HepG2 (cell line): ENCODE measurements at regions not wholly inside any gene's neighbourhood (a gene's known extent, or its start where the extent isn't known, plus 50 kb on each side); places are given as distances from the start of the nearest gene placed in this dataset.

Source experiments
- MAZ ChIP-seq, 2 experiments: sonication (generic) in 1 of 2; formaldehyde crosslinking in 1 of 2; IDR thresholded peaks; 2 replicates each; pipeline versions ENCODE4 v1.5.0 to v1.6.1; 2012 to 2020; ENCODE audit warnings: low read depth in 2 of 2, mild to moderate bottlenecking in 2 of 2, borderline replicate concordance in 1 of 2, improper control_type of control experiment in 1 of 2, low read length in 1 of 2, missing genetic modification reagents in 1 of 2, moderate library complexity in 1 of 2
- STAT5B ChIP-seq: sonication (generic); formaldehyde crosslinking; IDR thresholded peaks from 2 replicates; pipeline ENCODE4 v1.4.0; 2020; ENCODE audit warnings: missing genetic modification reagents
- TF ChIP-seq, protein P1 (sequence below): sonication (generic); formaldehyde crosslinking; IDR thresholded peaks from 2 replicates; pipeline ENCODE4 v1.9.0; 2021; ENCODE audit warnings: missing genetic modification reagents, borderline replicate concordance

DNA sequence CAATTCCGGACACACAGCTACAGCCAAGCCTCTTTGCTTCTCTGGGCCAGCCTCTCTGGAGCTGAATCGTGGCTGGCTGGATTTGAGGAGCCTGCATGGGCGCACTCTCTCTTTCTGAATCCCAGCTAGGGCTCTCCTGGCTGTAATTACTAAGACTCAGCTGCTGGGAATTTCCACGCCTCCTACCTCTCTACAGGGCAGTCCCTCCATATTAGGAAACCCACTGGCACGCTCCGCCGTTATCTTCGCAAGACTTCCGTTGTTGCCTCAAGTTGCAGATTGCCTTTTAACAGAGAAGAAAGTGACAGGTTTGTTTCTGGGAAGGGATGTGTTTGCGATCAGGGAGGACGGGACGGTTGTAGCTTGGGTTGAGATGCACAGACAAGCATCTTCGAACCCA is 188.4 kb upstream of the NLRP1 start:
- TF ChIP-seq MAZ (IDR thresholded peaks at IDR 0.05; ENCODE audit: borderline replicate concordance, low read depth, low read length) (no peak), MAZ (CRISPR knock-in tag; IDR thresholded peaks at IDR 0.05; ENCODE audit: low read depth) (no peak), STAT5B (no peak)
- TF ChIP-seq, protein P1, sequence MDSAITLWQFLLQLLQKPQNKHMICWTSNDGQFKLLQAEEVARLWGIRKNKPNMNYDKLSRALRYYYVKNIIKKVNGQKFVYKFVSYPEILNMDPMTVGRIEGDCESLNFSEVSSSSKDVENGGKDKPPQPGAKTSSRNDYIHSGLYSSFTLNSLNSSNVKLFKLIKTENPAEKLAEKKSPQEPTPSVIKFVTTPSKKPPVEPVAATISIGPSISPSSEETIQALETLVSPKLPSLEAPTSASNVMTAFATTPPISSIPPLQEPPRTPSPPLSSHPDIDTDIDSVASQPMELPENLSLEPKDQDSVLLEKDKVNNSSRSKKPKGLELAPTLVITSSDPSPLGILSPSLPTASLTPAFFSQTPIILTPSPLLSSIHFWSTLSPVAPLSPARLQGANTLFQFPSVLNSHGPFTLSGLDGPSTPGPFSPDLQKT (CRISPR knock-in tag) = no peak
